HepG2 (cell line): ENCODE measurements at regions not wholly inside any gene's neighbourhood (a gene's known extent, or its start where the extent isn't known, plus 50 kb on each side); places are given as distances from the start of the nearest gene placed in this dataset.

ENCODE experiments used
- ATAC-seq: fragments of 200-7000 bp; cut with Tn5 transposase; 3 replicates; pipeline ENCODE4 v1.9.1; 2020; ENCODE audit warnings: mild to moderate bottlenecking, moderate library complexity
- BruUV-seq: library from RNA; stranded (reverse); fragments of 400-500 nt; replicated peaks from 2 replicates; lab custom pipeline; 2021; lab: Mats Ljungman, UMichigan
- CTCF ChIA-PET: fragments of 300-600 bp; formaldehyde crosslinking; extraction: SDS; loops from one replicate; lab custom pipeline; 2021; ENCODE audit warnings: low total read pairs, inconsistent platforms, low intra/inter-chr PET ratio; lab: Yijun Ruan, JAX
- POLR2A ChIA-PET: fragments of 350-600 bp; sonication (Branson Sonifier 250); formaldehyde crosslinking; loops from one replicate; lab custom pipeline; 2020; ENCODE audit warnings: antibody characterized with exemption, inconsistent platforms; lab: Yijun Ruan, JAX
- DNase-seq: peaks from one replicate; pipeline ENCODE4 v3.0.0-alpha.2; 2015; ENCODE audit warnings: low spot score
- FAIRE-seq: peaks from 3 replicates; lab custom pipeline; 2011; peaks lifted over from hg19 to GRCh38; lab: Jason Lieb, UNC
- H2AFZ ChIP-seq: one replicate; pipeline ENCODE4 v1.6.1; 2011; ENCODE audit warnings: low read length, inconsistent platforms
- H3K27ac ChIP-seq: fragments of 300-600 bp; 3 replicates; pipeline ENCODE4 v1.8.0; 2011; ENCODE audit warnings: mixed run types, mild to moderate bottlenecking, mixed read lengths, low read length, inconsistent platforms; ENCODE audit not compliant: insufficient read depth; ENCODE audit errors: extremely low read length
- H3K27me3 ChIP-seq, 2 experiments: fragments of 200-600 bp in 1 of 2; 2 replicates in 1 of 2; 3 replicates in 1 of 2; pipeline versions ENCODE4 v1.6.0 to v1.8.0; 2011; ENCODE audit warnings: low read length in 2 of 2, mild to moderate bottlenecking in 2 of 2, moderate library complexity in 2 of 2, inconsistent platforms in 1 of 2; ENCODE audit not compliant: insufficient read depth in 2 of 2, control insufficient read depth in 1 of 2
- H3K36me3 ChIP-seq, 2 experiments: fragments of 200-600 bp in 1 of 2; replicated peaks in 1 of 2; 2 replicates in 1 of 2; 3 replicates in 1 of 2; pipeline versions ENCODE4 v1.5.1 to v1.8.0; 2011; ENCODE audit warnings: low read length in 2 of 2, inconsistent platforms in 1 of 2; ENCODE audit not compliant: insufficient read depth in 2 of 2, control insufficient read depth in 1 of 2
- H3K4me1 ChIP-seq: 2 replicates; pipeline ENCODE4 v1.5.1; 2012; ENCODE audit warnings: low read length, inconsistent platforms; ENCODE audit not compliant: insufficient read depth
- H3K4me2 ChIP-seq: 2 replicates; pipeline ENCODE4 v1.6.0; 2011; ENCODE audit warnings: low read depth, low read length, inconsistent platforms
- H3K4me3 ChIP-seq, 3 experiments: fragments of 200-600 bp in 1 of 3; sonication (generic), shearing (Covaris generic) in 1 of 3; replicated peaks in 1 of 3; 2 replicates each; pipeline ENCODE4 v1.5.1; 2011 to 2016; ENCODE audit warnings: low read length in 3 of 3, inconsistent platforms in 2 of 3, low read depth in 2 of 3, mild to moderate bottlenecking in 2 of 3, control low read depth in 1 of 3, mixed read lengths in 1 of 3; ENCODE audit not compliant: insufficient read depth in 1 of 3
- H3K79me2 ChIP-seq: one replicate; pipeline ENCODE4 v1.6.1; 2011; ENCODE audit warnings: low read length, inconsistent platforms; ENCODE audit not compliant: insufficient read depth
- H3K9ac ChIP-seq: 2 replicates; pipeline ENCODE4 v1.6.0; 2011; ENCODE audit warnings: mild to moderate bottlenecking, low read depth, low read length, inconsistent platforms; ENCODE audit not compliant: insufficient read depth
- H3K9me3 ChIP-seq: 2 replicates; pipeline ENCODE4 v1.5.1; 2012; ENCODE audit warnings: mild to moderate bottlenecking, low read length
- H4K20me1 ChIP-seq: 2 replicates; pipeline ENCODE4 v1.6.0; 2011; ENCODE audit warnings: inconsistent platforms, mild to moderate bottlenecking, low read length, moderate library complexity; ENCODE audit not compliant: insufficient read depth
- GATAD2A ChIP-seq: IDR thresholded peaks from 2 replicates; pipeline ENCODE4 v1.6.1; 2016
- IKZF1 ChIP-seq: fragments of 450-650 bp; IDR thresholded peaks from 2 replicates; pipeline ENCODE4 v1.7.1; 2016
- KLF9 ChIP-seq: IDR thresholded peaks from 2 replicates; pipeline ENCODE4 v1.6.1; 2016; ENCODE audit warnings: low read depth
- MBD4 ChIP-seq: IDR thresholded peaks from 2 replicates; pipeline ENCODE4 v1.6.1; 2012; ENCODE audit warnings: low read length, inconsistent platforms, borderline replicate concordance
- MED1 ChIP-seq: sonication (generic); formaldehyde crosslinking; IDR thresholded peaks from 2 replicates; pipeline ENCODE4 v1.4.0; 2020; ENCODE audit warnings: missing genetic modification reagents
- NFYB ChIP-seq: sonication (generic); formaldehyde crosslinking; IDR thresholded peaks from 2 replicates; pipeline ENCODE4 v1.4.0; 2020; ENCODE audit warnings: missing genetic modification reagents
- PBX3 ChIP-seq: sonication (generic); formaldehyde crosslinking; IDR thresholded peaks from 2 replicates; pipeline ENCODE4 v1.8.1; 2023; ENCODE audit warnings: missing genetic modification reagents, inconsistent platforms, borderline replicate concordance
- SALL1 ChIP-seq: sonication (generic); formaldehyde crosslinking; IDR thresholded peaks from 2 replicates; pipeline ENCODE4 v1.8.0; 2022; ENCODE audit warnings: mild to moderate bottlenecking, missing genetic modification reagents
- SATB2 ChIP-seq: sonication (generic); formaldehyde crosslinking; IDR thresholded peaks from 2 replicates; pipeline ENCODE4 v1.5.0; 2020; ENCODE audit warnings: missing genetic modification reagents
- SMC3 ChIP-seq: IDR thresholded peaks from 2 replicates; pipeline ENCODE4 v1.6.1; 2011; ENCODE audit warnings: low read length, improper control_type of control experiment
- TBX3 ChIP-seq: fragments of 450-650 bp; IDR thresholded peaks from 2 replicates; pipeline ENCODE4 v1.6.1; 2017; ENCODE audit warnings: antibody characterized with exemption, mild to moderate bottlenecking, inconsistent platforms, borderline replicate concordance
- TOPORS ChIP-seq: sonication (generic); formaldehyde crosslinking; IDR thresholded peaks from 2 replicates; pipeline ENCODE4 v1.8.0; 2023; ENCODE audit warnings: mild to moderate bottlenecking, missing genetic modification reagents
- ZBTB7A ChIP-seq: sonication (generic); formaldehyde crosslinking; IDR thresholded peaks from 2 replicates; pipeline ENCODE4 v1.8.0; 2022; ENCODE audit warnings: mild to moderate bottlenecking, missing genetic modification reagents
- ZHX1 ChIP-seq: sonication (generic); formaldehyde crosslinking; IDR thresholded peaks from 2 replicates; pipeline ENCODE4 v1.8.1; 2022; ENCODE audit warnings: low read depth, mild to moderate bottlenecking, missing genetic modification reagents
- ZNF10 ChIP-seq: sonication (generic); formaldehyde crosslinking; IDR thresholded peaks from 2 replicates; pipeline ENCODE4 v1.4.0; 2020; ENCODE audit warnings: mild to moderate bottlenecking, low read depth, missing genetic modification reagents, borderline replicate concordance
- ZNF232 ChIP-seq: sonication (generic); formaldehyde crosslinking; IDR thresholded peaks from 2 replicates; pipeline ENCODE4 v1.4.0; 2020; ENCODE audit warnings: missing genetic modification reagents, borderline replicate concordance
- ZNF256 ChIP-seq: sonication (generic); formaldehyde crosslinking; conservative IDR thresholded peaks from 2 replicates; pipeline ENCODE4 v1.4.0; 2020; ENCODE audit warnings: missing genetic modification reagents
- ZNF275 ChIP-seq: sonication (generic); formaldehyde crosslinking; IDR thresholded peaks from 2 replicates; pipeline ENCODE4 v1.8.0; 2022; ENCODE audit warnings: missing genetic modification reagents, mild to moderate bottlenecking, inconsistent platforms, borderline replicate concordance
- ZNF383 ChIP-seq: sonication (generic); formaldehyde crosslinking; IDR thresholded peaks from 2 replicates; pipeline ENCODE4 v1.4.0; 2020; ENCODE audit warnings: missing genetic modification reagents, mild to moderate bottlenecking, borderline replicate concordance
- ZUFSP ChIP-seq: sonication (generic); formaldehyde crosslinking; IDR thresholded peaks from 2 replicates; pipeline ENCODE4 v1.9.0; 2021; ENCODE audit warnings: missing genetic modification reagents, mild to moderate bottlenecking, borderline replicate concordance
- WGBS: methylation state at CpG from one replicate; pipeline ENCODE4 v1.1.6; 2017; ENCODE audit warnings: low lambda C conversion rate; 5-methylcytosine and 5-hydroxymethylcytosine counted together
- in situ Hi-C: cut with HindIII; loops from 2 replicates; pipeline ENCODE4 v1.10.0; 2017; ENCODE audit warnings: low pct_unique_long_range_greater_than_20kb; ENCODE audit not compliant: extremely low pct_ligation_motif_present
- intact Hi-C: fragments of 100-400 bp; cut with micrococcal nuclease; formaldehyde crosslinking; loops from one replicate; pipeline ENCODE4 v1.10.0; 2022; ENCODE audit not compliant: unreplicated experiment

GRCh38 chr18:35807811-35808335 lies 164.6 kb upstream of the RMP24 start (continued):
- TF ChIP-seq PBX3 (CRISPR knock-in tag) (no peak), ZNF232 (CRISPR knock-in tag) (no peak), ZNF10 (CRISPR knock-in tag) (no peak), ZNF275 (CRISPR knock-in tag) (no peak), ZBTB7A (no peak), IKZF1 (no peak)

- H4K20me1 ChIP-seq, result no peaks in the 10 kb centered on the region
- WGBS, result 39% methylated on average over 5 of the region's 5 CpGs
- CTCF ChIA-PET, result no interaction called here
- no peak for DNase-seq
- POLR2A ChIA-PET, result no interaction called here
- no peak overlapping the region for H3K4me2 ChIP-seq
- no peaks in the 10 kb centered on the region for H3K36me3 ChIP-seq
- no peak for FAIRE-seq
- H3K27me3 ChIP-seq, result no peaks in the 10 kb centered on the region
- in situ Hi-C loops, result no loop called here
- no TSS peak for BruUV-seq
- intact Hi-C loops, result no loop called here
- H3K4me3 ChIP-seq, result no peak overlapping the region
- H3K27ac ChIP-seq, result no peak overlapping the region
- ATAC-seq, result no peak
- H3K9ac ChIP-seq, result no peak overlapping the region
- H3K4me1 ChIP-seq, result no peaks in the 10 kb centered on the region; the same call in 1 of the 2 replicates
- H3K9me3 ChIP-seq, result no peaks in the 10 kb centered on the region
- no peaks in the 10 kb centered on the region for H3K79me2 ChIP-seq
- no peak overlapping the region for H2AFZ ChIP-seq
- TF ChIP-seq ZNF256 (CRISPR knock-in tag), result no peak
- no peak for TF ChIP-seq ZUFSP (CRISPR knock-in tag)
- TF ChIP-seq SATB2, result no peak
- TF ChIP-seq SALL1 (CRISPR knock-in tag), result no peak
- TF ChIP-seq MED1 (CRISPR knock-in tag), result no peak
- TF ChIP-seq KLF9 (CRISPR knock-in tag), result no peak
- no peak for TF ChIP-seq TOPORS (CRISPR knock-in tag)
- TF ChIP-seq GATAD2A (CRISPR knock-in tag), result no peak
- no peak for TF ChIP-seq ZNF383 (CRISPR knock-in tag)
- no peak for TF ChIP-seq NFYB (CRISPR knock-in tag)
- no peak for TF ChIP-seq TBX3
- TF ChIP-seq SMC3, result no peak
- TF ChIP-seq MBD4, result no peak
- TF ChIP-seq ZHX1 (CRISPR knock-in tag), result no peak
Observed at GRCh38 chr18:35808796-35809195, 163.7 kb upstream of the RMP24 start.
